Suprapubic skin (tissue), 4 donors: ENCODE measurements at regions not wholly inside any gene's neighbourhood (a gene's known extent, or its start where the extent isn't known, plus 50 kb on each side); places are given as distances from the start of the nearest gene placed in this dataset.

Experiments
- CTCF ChIP-seq, 2 donors: fragments of 200-600 bp in 1 of 2; fragments of 450-650 bp in 1 of 2; sonication (generic) in 1 of 2; IDR thresholded peaks; one replicate each; pipeline ENCODE4 v1.5.1; 2016 to 2019; ENCODE audit warnings: antibody characterized with exemption in 2 of 2, mild to moderate bottlenecking in 1 of 2, moderate library complexity in 1 of 2
- EP300 ChIP-seq: sonication (generic); formaldehyde crosslinking; IDR thresholded peaks from one replicate; pipeline ENCODE4 v1.6.1; 2017; ENCODE audit warnings: antibody characterized with exemption
- POLR2A ChIP-seq, 2 donors: fragments of 450-650 bp; IDR thresholded peaks; one replicate each; pipeline ENCODE4 v1.6.1; 2017; ENCODE audit warnings: antibody characterized with exemption in 2 of 2, mild to moderate bottlenecking in 2 of 2, moderate library complexity in 2 of 2
- POLR2AphosphoS5 ChIP-seq, 3 donors: sonication (generic); formaldehyde crosslinking; IDR thresholded peaks; one replicate each; pipeline ENCODE4 v1.6.1; 2017; ENCODE audit warnings: antibody characterized with exemption in 3 of 3

- TF ChIP-seq CTCF (IDR thresholded peaks at IDR 0.05): no peak
- no peak for TF ChIP-seq EP300
- TF ChIP-seq POLR2A (IDR thresholded peaks at IDR 0.05): no peak
- no peak for TF ChIP-seq POLR2AphosphoS5 (IDR thresholded peaks at IDR 0.05)
Measured at GRCh38 chr6:137950581-137950980, 83.5 kb downstream of the TNFAIP3 start.
